ENCODE measurements at regions not wholly inside any gene's neighbourhood (a gene's known extent, or its start where the extent isn't known, plus 50 kb on each side); places are given as distances from the start of the nearest gene placed in this dataset.

- DNase-seq (ENCODE audit: low spot score): no peak
These were observed 236.9 kb upstream of the PRR20A start for GRCh38 chr13:56903710-56904282.

GRCh38 chr13:56906909-56907308, 233.8 kb upstream of the PRR20A start:
- no peak for DNase-seq (ENCODE audit: low spot score)

DNA sequence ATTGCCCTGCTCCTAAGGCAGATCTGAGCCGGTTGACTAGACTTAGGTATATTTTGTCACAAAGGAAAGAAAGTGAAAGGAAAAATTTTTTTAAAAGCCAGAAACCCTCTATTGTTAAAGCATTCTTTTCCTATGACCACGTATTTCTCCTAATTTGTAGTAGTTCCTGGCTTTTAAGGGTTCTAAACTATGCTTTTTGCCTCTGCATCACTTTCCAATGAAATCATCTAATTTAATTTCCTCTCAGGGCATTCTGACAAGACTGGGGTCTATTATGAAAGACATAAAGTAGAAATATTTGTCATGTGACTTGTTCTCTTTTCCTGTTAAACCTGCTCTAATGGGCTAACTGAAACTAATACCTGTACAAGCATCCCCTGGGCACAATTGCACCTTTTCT, 233.0 kb upstream of the PRR20A start:
- no peak for DNase-seq (ENCODE audit: low spot score)

GRCh38 chr13:56909896-56910600, 230.7 kb upstream of the PRR20A start:
- no peak for DNase-seq (ENCODE audit: low spot score)

DNA sequence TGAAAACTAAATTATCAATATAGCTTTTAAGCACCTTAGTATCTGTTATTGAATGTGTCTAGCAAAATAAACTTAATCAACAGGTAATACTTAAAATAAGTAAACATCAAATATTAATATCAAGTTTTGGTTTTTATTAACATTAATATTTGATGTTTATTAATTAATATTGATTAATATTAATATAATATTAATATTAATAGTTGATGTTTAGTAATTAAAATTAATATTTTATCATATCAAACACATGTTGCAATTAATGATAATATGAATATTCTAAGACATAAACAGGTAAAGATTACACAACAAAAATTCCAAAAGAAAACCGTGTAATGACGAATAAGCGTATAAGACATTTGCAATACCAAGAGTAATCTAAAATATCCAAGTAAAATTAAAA, 222.8 kb upstream of the PRR20A start:
- DNase-seq (ENCODE audit: low spot score): no peak

DNA sequence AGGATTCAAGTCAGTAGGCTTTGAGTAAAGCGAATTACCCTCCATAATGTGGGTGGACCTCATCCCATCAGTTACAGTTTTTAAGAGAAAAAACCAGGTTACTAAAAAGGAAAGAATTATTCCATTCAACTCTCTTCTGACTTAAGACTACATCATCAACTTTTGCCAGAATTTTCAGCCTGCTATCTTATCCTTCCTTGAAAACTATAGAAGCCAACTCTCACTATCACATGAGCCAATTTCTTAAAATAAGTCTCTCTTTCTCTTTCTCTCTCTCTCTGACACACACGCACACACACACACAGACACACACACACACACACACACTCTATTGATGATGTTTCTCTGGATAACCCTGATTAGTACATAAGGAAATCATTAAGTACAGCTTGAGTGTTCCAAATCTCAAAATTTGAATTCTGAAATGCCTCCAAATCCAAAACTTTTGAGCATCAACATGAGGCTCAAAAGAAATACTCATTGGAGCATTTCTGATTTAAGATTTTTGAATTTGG, 217.0 kb upstream of the PRR20A start:
- no peak for DNase-seq (ENCODE audit: low spot score)

- no peak for DNase-seq (ENCODE audit: low spot score)
These were observed 216.3 kb upstream of the PRR20A start for GRCh38 chr13:56924401-56924800.

- no peak for DNase-seq (ENCODE audit: low spot score)
These were observed 208.6 kb upstream of the PRR20A start for GRCh38 chr13:56932104-56932503.

- DNase-seq (ENCODE audit: low spot score): no peak
These were observed 186.8 kb upstream of the PRR20A start for GRCh38 chr13:56953965-56954364.

- DNase-seq (ENCODE audit: low spot score): no peak
These were observed 165.1 kb upstream of the PRR20A start for GRCh38 chr13:56975647-56976046.

- DNase-seq (ENCODE audit: low spot score): no peak
These were observed 159.9 kb upstream of the PRR20A start for GRCh38 chr13:56980856-56981255.

- DNase-seq (ENCODE audit: low spot score): no peak
These were observed 154.6 kb upstream of the PRR20A start for GRCh38 chr13:56986121-56986520.

GRCh38 chr13:56988543-56988942, 152.2 kb upstream of the PRR20A start:
- no peak for DNase-seq (ENCODE audit: low spot score)

DNA sequence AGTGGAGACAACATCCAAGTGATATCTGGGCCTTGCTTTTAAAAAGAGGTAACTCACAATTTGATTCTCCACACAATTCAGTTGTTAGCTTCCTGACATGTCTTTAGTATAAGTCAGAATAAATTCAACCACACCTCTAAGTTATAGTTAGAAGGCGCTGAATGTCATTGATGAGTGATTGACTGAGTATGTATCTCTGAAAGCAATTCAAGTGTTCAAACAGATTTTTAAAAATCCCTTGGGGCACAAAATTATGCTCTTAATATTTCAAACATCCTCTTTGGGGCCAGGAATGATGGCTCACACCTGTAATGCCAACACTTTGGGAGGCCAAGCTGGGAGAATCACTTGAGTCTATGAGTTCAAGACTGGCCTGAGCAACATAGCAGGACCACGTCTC, 137.0 kb upstream of the PRR20A start:
- DNase-seq (ENCODE audit: low spot score): no peak

DNA sequence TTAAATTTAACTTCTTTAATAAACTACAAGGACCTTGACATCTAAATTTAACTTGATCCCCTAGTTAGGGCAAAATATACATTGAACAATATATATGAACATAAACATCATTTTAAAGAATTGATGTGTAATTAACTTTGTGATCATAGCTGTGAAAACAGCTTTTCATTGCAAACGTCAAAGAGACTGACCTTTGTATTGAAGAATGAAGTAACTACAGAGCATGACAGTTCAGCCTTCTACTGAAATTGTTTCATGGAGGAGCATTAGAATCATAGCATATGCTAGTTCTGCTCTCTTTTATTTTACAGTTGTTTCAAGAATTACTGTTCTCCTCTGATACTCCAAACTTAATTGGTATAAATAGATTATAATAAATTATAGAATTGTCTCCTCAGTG, 123.4 kb upstream of the PRR20A start:
- no peak for DNase-seq (ENCODE audit: low spot score)

GRCh38 chr13:57018915-57019314, 121.8 kb upstream of the PRR20A start:
- DNase-seq (ENCODE audit: low spot score): no peak

- DNase-seq (ENCODE audit: low spot score): no peak
These were observed 110.0 kb upstream of the PRR20A start for GRCh38 chr13:57030671-57031070.

- DNase-seq (ENCODE audit: low spot score): no peak
These were observed 104.4 kb upstream of the PRR20A start for GRCh38 chr13:57036290-57036689.

- no peak for DNase-seq (ENCODE audit: low spot score)
These were observed 95.8 kb upstream of the PRR20A start for GRCh38 chr13:57044910-57045309.

DNA sequence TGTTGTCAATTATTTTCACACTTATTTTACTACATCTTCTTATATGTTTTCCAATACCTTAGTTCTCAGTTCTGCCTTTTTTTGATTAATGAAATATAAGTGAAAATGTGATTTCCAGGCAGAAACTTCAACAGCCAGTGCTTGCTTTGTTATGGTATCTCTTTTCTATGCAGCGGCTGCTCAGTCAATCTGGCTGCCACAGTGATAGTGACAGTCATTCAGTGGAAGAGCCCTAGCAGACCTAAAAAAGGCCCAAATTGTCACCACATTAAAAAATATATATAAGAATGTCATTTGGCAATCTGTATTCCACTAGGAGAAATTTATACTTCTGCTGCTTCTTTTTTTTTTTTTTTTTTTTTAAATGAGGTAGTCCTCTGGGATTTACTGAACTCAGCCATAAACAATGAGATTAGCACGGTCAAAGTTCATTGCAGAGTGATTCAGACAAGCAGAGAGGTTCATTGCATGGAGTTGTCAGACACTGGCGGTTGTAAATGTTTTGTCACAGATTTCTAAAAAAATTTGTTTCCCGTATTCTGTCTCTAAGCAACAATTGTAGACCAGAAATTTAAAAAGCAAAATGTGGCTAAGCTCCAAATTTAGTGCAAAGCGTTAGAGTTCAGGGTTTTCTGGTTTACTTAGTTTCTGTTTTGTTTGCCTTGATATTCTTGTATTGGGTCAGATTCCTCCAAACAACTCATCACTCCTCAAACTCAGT, 94.7 kb upstream of the PRR20A start:
- DNase-seq (ENCODE audit: low spot score): no peak

DNA sequence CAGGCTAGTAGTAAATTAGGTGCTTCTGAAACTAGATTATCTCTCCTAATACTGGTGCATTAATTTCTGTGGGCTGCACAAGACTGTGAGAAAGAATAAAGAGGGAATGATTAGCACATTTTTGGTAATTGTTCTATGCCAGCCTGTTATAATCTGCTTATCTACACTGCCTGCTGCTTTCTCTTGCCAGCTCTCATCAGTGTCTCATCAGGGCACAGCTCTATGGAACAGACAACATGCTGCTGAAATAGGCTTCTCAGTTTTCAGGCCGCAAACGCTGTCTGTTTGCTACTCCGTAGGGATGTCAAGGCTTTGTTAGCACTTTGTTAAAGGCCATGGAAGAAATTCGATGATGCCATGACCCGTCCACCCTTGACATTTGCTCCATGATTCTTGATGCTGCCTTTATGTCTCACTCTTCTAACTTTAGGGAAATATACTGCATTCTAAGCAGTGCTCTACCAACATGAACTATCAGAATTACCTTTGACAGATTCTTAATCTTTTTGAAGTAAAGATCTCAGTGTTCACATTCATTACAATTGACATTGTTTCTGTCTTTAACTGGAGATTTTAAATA, 84.0 kb upstream of the PRR20A start:
- no peak for DNase-seq (ENCODE audit: low spot score)

GRCh38 chr13:57063007-57063406, 77.7 kb upstream of the PRR20A start:
- no peak for DNase-seq (ENCODE audit: low spot score)

DNA sequence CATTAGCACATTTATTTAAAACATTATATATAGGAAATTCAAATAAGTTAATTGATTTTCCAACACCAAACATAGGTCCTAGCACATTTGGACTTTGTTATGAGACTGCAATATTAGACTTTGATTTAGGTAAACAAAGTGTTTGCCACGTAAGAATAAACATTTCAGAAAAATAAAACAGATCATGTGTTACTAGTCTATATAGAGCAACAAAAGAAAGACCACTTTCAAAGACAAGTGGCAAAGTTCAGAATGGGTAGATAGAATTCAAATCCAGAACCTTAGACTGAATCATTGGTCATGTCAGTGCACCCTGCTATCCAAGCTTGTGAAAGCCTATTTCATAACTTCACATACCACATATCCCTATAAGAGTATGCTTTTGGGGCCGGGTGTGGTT, 66.7 kb upstream of the PRR20A start:
- no peak for DNase-seq (ENCODE audit: low spot score)

Measured in cerebellar cortex (tissue), 1 donor.